Progenitor cell of endocrine pancreas (in vitro differentiated cells): ENCODE measurements at regions not wholly inside any gene's neighbourhood (a gene's known extent, or its start where the extent isn't known, plus 50 kb on each side); places are given as distances from the start of the nearest gene placed in this dataset.

Experiments used
- DNase-seq: peaks from one replicate; pipeline ENCODE4 v3.0.0; 2021; ENCODE audit warnings: low spot score; ENCODE audit not compliant: unreplicated experiment
- H3K27ac Mint-ChIP-seq: 2 replicates; pipeline ENCODE4 v1.8.0; 2021; ENCODE audit warnings: mild to moderate bottlenecking, moderate library complexity, mixed read lengths
- H3K27me3 Mint-ChIP-seq: 2 replicates; pipeline ENCODE4 v1.8.0; 2021; ENCODE audit warnings: mixed read lengths
- H3K36me3 Mint-ChIP-seq: 2 replicates; pipeline ENCODE4 v1.8.0; 2022; ENCODE audit warnings: mixed read lengths; ENCODE audit not compliant: insufficient read depth
- H3K4me1 Mint-ChIP-seq: 2 replicates; pipeline ENCODE4 v1.8.0; 2021; ENCODE audit warnings: low read depth, mixed read lengths
- H3K4me3 Mint-ChIP-seq: 2 replicates; pipeline ENCODE4 v1.8.0; 2021; ENCODE audit warnings: low read depth, mild to moderate bottlenecking, moderate library complexity, mixed read lengths
- H3K9me3 Mint-ChIP-seq: 2 replicates; pipeline ENCODE4 v1.8.0; 2021; ENCODE audit warnings: low read depth, mixed read lengths
- CTCF ChIP-seq: fragments of 200-600 bp; sonication (generic); IDR thresholded peaks from one replicate; pipeline ENCODE4 v1.5.0; 2021; ENCODE audit warnings: antibody characterized with exemption, mild to moderate bottlenecking; ENCODE audit not compliant: unreplicated experiment

- no peak for DNase-seq
- Mint-ChIP-seq H3K9me3 (peaks cover 8% of the 10 kb centered on the region), H3K27ac (no peak overlapping the region), H3K27me3 (peaks cover 39% of the 10 kb centered on the region), H3K36me3 (no peaks in the 10 kb centered on the region), H3K4me1 (no peaks in the 10 kb centered on the region), H3K4me3 (no peak overlapping the region)
- no peak for TF ChIP-seq CTCF
Measured at GRCh38 chr11:44408141-44408540, 98.2 kb upstream of the ALX4 start.

- Mint-ChIP-seq H3K4me1 (no peaks in the 10 kb centered on the region), H3K4me3 (no peak overlapping the region), H3K27ac (no peak overlapping the region), H3K27me3 (peaks cover 39% of the 10 kb centered on the region), H3K9me3 (peaks cover 8% of the 10 kb centered on the region), H3K36me3 (no peaks in the 10 kb centered on the region)
- no peak for DNase-seq
- no peak for TF ChIP-seq CTCF
Measured at GRCh38 chr11:44408711-44409470, 99.0 kb upstream of the ALX4 start.

GRCh38 chr11:44409558-44410236 lies 99.8 kb upstream of the ALX4 start:
- no peak overlapping the region for H3K27ac Mint-ChIP-seq
- H3K4me3 Mint-ChIP-seq = no peak overlapping the region
- no peaks in the 10 kb centered on the region for H3K36me3 Mint-ChIP-seq
- no peak for TF ChIP-seq CTCF
- peaks cover 8% of the 10 kb centered on the region for H3K9me3 Mint-ChIP-seq
- H3K4me1 Mint-ChIP-seq = no peaks in the 10 kb centered on the region
- peaks cover 36% of the 10 kb centered on the region for H3K27me3 Mint-ChIP-seq
- no peak for DNase-seq

- Mint-ChIP-seq H3K4me1 (no peaks in the 10 kb centered on the region), H3K4me3 (no peak overlapping the region), H3K9me3 (peaks cover 7% of the 10 kb centered on the region), H3K27me3 (peaks cover 26% of the 10 kb centered on the region), H3K36me3 (no peaks in the 10 kb centered on the region), H3K27ac (no peak overlapping the region)
- no peak for DNase-seq
- no peak for TF ChIP-seq CTCF
Measured at GRCh38 chr11:44416776-44417175, 106.8 kb upstream of the ALX4 start.

- no peak for DNase-seq
- H3K9me3 Mint-ChIP-seq = no peaks in the 10 kb centered on the region
- H3K36me3 Mint-ChIP-seq = no peaks in the 10 kb centered on the region
- TF ChIP-seq CTCF = no peak
- peaks cover 24% of the 10 kb centered on the region for H3K27me3 Mint-ChIP-seq
- H3K4me1 Mint-ChIP-seq = no peaks in the 10 kb centered on the region
- H3K4me3 Mint-ChIP-seq = no peak overlapping the region
- no peak overlapping the region for H3K27ac Mint-ChIP-seq
Measured at GRCh38 chr11:44417731-44418455, 108.0 kb upstream of the ALX4 start.
